ENCODE measurements at regions not wholly inside any gene's neighbourhood (a gene's known extent, or its start where the extent isn't known, plus 50 kb on each side); places are given as distances from the start of the nearest gene placed in this dataset.
A peak's percentile ranks its signal among the peaks of the same experiment; 100 is the strongest.

- TF ChIP-seq EZH2 (IDR thresholded peaks at IDR 0.05; ENCODE audit: borderline replicate concordance, low read depth, low read length, severe bottlenecking) (no peak), CTCF (IDR thresholded peaks at IDR 0.05; ENCODE audit: borderline replicate concordance, extremely low read depth, low read length, poor library complexity, severe bottlenecking) (peak; percentile 98)
- Histone ChIP-seq H3K9me3 (ENCODE audit: insufficient read depth, low read length, severe bottlenecking) (no peaks in the 10 kb centered on the region), H3K4me3 (ENCODE audit: low read depth in 1 of 2, low read length in 2 of 2) (no peak overlapping the region), H3K4me1 (ENCODE audit: insufficient read depth, low read length) (no peaks in the 10 kb centered on the region), H3K4me2 (ENCODE audit: insufficient read depth, low read length) (no peak overlapping the region), H2AFZ (ENCODE audit: low read depth, low read length) (no peak overlapping the region), H3K79me2 (ENCODE audit: insufficient read depth, low read length) (no peaks in the 10 kb centered on the region), H3K36me3 (ENCODE audit: insufficient read depth, low read length) (no peaks in the 10 kb centered on the region), H4K20me1 (ENCODE audit: insufficient read depth, low read length) (no peaks in the 10 kb centered on the region), H3K27me3 (ENCODE audit: insufficient read depth, low read length, poor library complexity) (no peaks in the 10 kb centered on the region), H3K27ac (ENCODE audit: low read length) (no peak overlapping the region), H3K9ac (ENCODE audit: low read depth, low read length) (no peak overlapping the region)
- peak; percentile 98 for ATAC-seq (ENCODE audit: insufficient read depth, low read depth)
- DNase-seq, result peak; percentile 78
Observed at GRCh38 chr2:64831134-64831976, 157.8 kb upstream of the SLC1A4 start.

- Histone ChIP-seq H3K27ac (ENCODE audit: low read length) (no peak overlapping the region), H2AFZ (ENCODE audit: low read depth, low read length) (no peak overlapping the region), H3K4me1 (ENCODE audit: insufficient read depth, low read length) (no peaks in the 10 kb centered on the region)
Observed at GRCh38 chr2:64831977-64832328, 157.2 kb upstream of the SLC1A4 start.

GRCh38 chr2:64832936-64833335 lies 156.3 kb upstream of the SLC1A4 start:
- H3K4me3 ChIP-seq (ENCODE audit: low read depth in 1 of 2, low read length in 2 of 2), result no peak overlapping the region
- no peaks in the 10 kb centered on the region for H3K79me2 ChIP-seq (ENCODE audit: insufficient read depth, low read length)
- TF ChIP-seq CTCF (IDR thresholded peaks at IDR 0.05; ENCODE audit: borderline replicate concordance, extremely low read depth, low read length, poor library complexity, severe bottlenecking) (no peak), EZH2 (IDR thresholded peaks at IDR 0.05; ENCODE audit: borderline replicate concordance, low read depth, low read length, severe bottlenecking) (no peak)
- no peak for ATAC-seq (ENCODE audit: insufficient read depth, low read depth)
- H3K4me2 ChIP-seq (ENCODE audit: insufficient read depth, low read length), result no peak overlapping the region
- peaks cover 5% of the 10 kb centered on the region for H3K27me3 ChIP-seq (ENCODE audit: insufficient read depth, low read length, poor library complexity)
- no peak overlapping the region for H3K27ac ChIP-seq (ENCODE audit: low read length)
- DNase-seq, result no peak
- H3K4me1 ChIP-seq (ENCODE audit: insufficient read depth, low read length), result no peaks in the 10 kb centered on the region
- no peak overlapping the region for H3K9ac ChIP-seq (ENCODE audit: low read depth, low read length)
- H3K36me3 ChIP-seq (ENCODE audit: insufficient read depth, low read length), result no peaks in the 10 kb centered on the region
- H4K20me1 ChIP-seq (ENCODE audit: insufficient read depth, low read length), result no peaks in the 10 kb centered on the region
- H3K9me3 ChIP-seq (ENCODE audit: insufficient read depth, low read length, severe bottlenecking), result no peaks in the 10 kb centered on the region
- H2AFZ ChIP-seq (ENCODE audit: low read depth, low read length), result no peak overlapping the region

More at GRCh38 chr2:64831977-64832328, 157.2 kb upstream of the SLC1A4 start:
- H3K36me3 ChIP-seq (ENCODE audit: insufficient read depth, low read length), result no peaks in the 10 kb centered on the region
- H3K4me3 ChIP-seq (ENCODE audit: low read depth in 1 of 2, low read length in 2 of 2), result no peak overlapping the region
- H3K79me2 ChIP-seq (ENCODE audit: insufficient read depth, low read length), result no peaks in the 10 kb centered on the region
- no peak overlapping the region for H3K9ac ChIP-seq (ENCODE audit: low read depth, low read length)
- TF ChIP-seq EZH2 (IDR thresholded peaks at IDR 0.05; ENCODE audit: borderline replicate concordance, low read depth, low read length, severe bottlenecking) (no peak), CTCF (IDR thresholded peaks at IDR 0.05; ENCODE audit: borderline replicate concordance, extremely low read depth, low read length, poor library complexity, severe bottlenecking) (no peak)
- H3K9me3 ChIP-seq (ENCODE audit: insufficient read depth, low read length, severe bottlenecking), result no peaks in the 10 kb centered on the region
- no peaks in the 10 kb centered on the region for H4K20me1 ChIP-seq (ENCODE audit: insufficient read depth, low read length)
- no peak overlapping the region for H3K4me2 ChIP-seq (ENCODE audit: insufficient read depth, low read length)
- DNase-seq (no peak), ATAC-seq (ENCODE audit: insufficient read depth, low read depth) (no peak)
- H3K27me3 ChIP-seq (ENCODE audit: insufficient read depth, low read length, poor library complexity), result peaks cover 2% of the 10 kb centered on the region

Measured in DND-41 (cell line).